Ovary (tissue), 3 donors: ENCODE measurements at regions not wholly inside any gene's neighbourhood (a gene's known extent, or its start where the extent isn't known, plus 50 kb on each side); places are given as distances from the start of the nearest gene placed in this dataset.

ENCODE experiments used
- EP300 ChIP-seq: sonication (generic); formaldehyde crosslinking; IDR thresholded peaks from one replicate; pipeline ENCODE4 v1.6.1; 2017; ENCODE audit warnings: antibody characterized with exemption
- POLR2A ChIP-seq: fragments of 450-650 bp; IDR thresholded peaks from one replicate; pipeline ENCODE4 v1.6.1; 2017; ENCODE audit warnings: antibody characterized with exemption, mild to moderate bottlenecking, moderate library complexity
- TF ChIP-seq, protein P1 (sequence below), 3 donors: fragments of 450-650 bp in 2 of 3; fragments of 200-600 bp in 1 of 3; IDR thresholded peaks; one replicate each; pipeline versions ENCODE4 v1.5.1 to v1.8.0; 2016 to 2022; ENCODE audit warnings: antibody characterized with exemption in 3 of 3, mild to moderate bottlenecking in 1 of 3
- donor health status: DM: no; HTN: no; CAD: no.

- TF ChIP-seq, protein P1, sequence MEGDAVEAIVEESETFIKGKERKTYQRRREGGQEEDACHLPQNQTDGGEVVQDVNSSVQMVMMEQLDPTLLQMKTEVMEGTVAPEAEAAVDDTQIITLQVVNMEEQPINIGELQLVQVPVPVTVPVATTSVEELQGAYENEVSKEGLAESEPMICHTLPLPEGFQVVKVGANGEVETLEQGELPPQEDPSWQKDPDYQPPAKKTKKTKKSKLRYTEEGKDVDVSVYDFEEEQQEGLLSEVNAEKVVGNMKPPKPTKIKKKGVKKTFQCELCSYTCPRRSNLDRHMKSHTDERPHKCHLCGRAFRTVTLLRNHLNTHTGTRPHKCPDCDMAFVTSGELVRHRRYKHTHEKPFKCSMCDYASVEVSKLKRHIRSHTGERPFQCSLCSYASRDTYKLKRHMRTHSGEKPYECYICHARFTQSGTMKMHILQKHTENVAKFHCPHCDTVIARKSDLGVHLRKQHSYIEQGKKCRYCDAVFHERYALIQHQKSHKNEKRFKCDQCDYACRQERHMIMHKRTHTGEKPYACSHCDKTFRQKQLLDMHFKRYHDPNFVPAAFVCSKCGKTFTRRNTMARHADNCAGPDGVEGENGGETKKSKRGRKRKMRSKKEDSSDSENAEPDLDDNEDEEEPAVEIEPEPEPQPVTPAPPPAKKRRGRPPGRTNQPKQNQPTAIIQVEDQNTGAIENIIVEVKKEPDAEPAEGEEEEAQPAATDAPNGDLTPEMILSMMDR (IDR thresholded peaks at IDR 0.05) = no peak
- no peak for TF ChIP-seq EP300
- no peak for TF ChIP-seq POLR2A
Observed at GRCh38 chr1:192459467-192459866, 116.1 kb upstream of the RGS1 start.
